Epithelial cell of esophagus (primary cell): ENCODE measurements at regions not wholly inside any gene's neighbourhood (a gene's known extent, or its start where the extent isn't known, plus 50 kb on each side); places are given as distances from the start of the nearest gene placed in this dataset.

Source experiments
- DNase-seq: peaks from one replicate; pipeline ENCODE4 v3.0.0; 2010; ENCODE audit warnings: low read depth
- H3K4me3 ChIP-seq: 2 replicates; pipeline ENCODE4 v1.5.1; 2011; ENCODE audit warnings: mild to moderate bottlenecking, low read length, control low read depth
- CTCF ChIP-seq: IDR thresholded peaks from 2 replicates; pipeline ENCODE4 v1.5.1; 2011; ENCODE audit warnings: low read depth, mild to moderate bottlenecking, low read length, control low read depth, inconsistent platforms; ENCODE audit not compliant: insufficient read depth; ENCODE audit errors: missing control alignments

GRCh38 chr1:200496937-200497336 lies 87.1 kb upstream of the ZNF281 start:
- TF ChIP-seq CTCF = no peak
- no peak for DNase-seq
- H3K4me3 ChIP-seq = no peak overlapping the region

- no peak for TF ChIP-seq CTCF
- DNase-seq = no peak
- no peak overlapping the region for H3K4me3 ChIP-seq
Measured at GRCh38 chr1:200495901-200496300, 86.1 kb upstream of the ZNF281 start.

- TF ChIP-seq CTCF = no peak
- H3K4me3 ChIP-seq = no peak overlapping the region
Measured at GRCh38 chr1:200493344-200493743, 83.5 kb upstream of the ZNF281 start.

GRCh38 chr1:200491103-200491502 lies 81.3 kb upstream of the ZNF281 start:
- no peak for TF ChIP-seq CTCF
- DNase-seq = no peak
- H3K4me3 ChIP-seq = no peak overlapping the region

More at GRCh38 chr1:200493344-200493743, 83.5 kb upstream of the ZNF281 start:
- DNase-seq = no peak

- no peak for DNase-seq
- no peak overlapping the region for H3K4me3 ChIP-seq
- no peak for TF ChIP-seq CTCF
Measured at GRCh38 chr1:200490183-200490582, 80.3 kb upstream of the ZNF281 start.

GRCh38 chr1:200488375-200489165 lies 78.7 kb upstream of the ZNF281 start:
- H3K4me3 ChIP-seq = no peak overlapping the region
- peak; percentile 79 for DNase-seq
- TF ChIP-seq CTCF = peak; percentile 87

- H3K4me3 ChIP-seq = no peak overlapping the region
- TF ChIP-seq CTCF = no peak
- DNase-seq = no peak
Measured at GRCh38 chr1:200487650-200488049, 77.8 kb upstream of the ZNF281 start.
